Spleen (tissue), 7 donors: ENCODE measurements at regions not wholly inside any gene's neighbourhood (a gene's known extent, or its start where the extent isn't known, plus 50 kb on each side); places are given as distances from the start of the nearest gene placed in this dataset.

Source experiments
- POLR2AphosphoS5 ChIP-seq, 3 donors: sonication (generic); formaldehyde crosslinking; IDR thresholded peaks; one replicate each; pipeline ENCODE4 v1.5.1; 2017; ENCODE audit warnings: antibody characterized with exemption in 3 of 3
- TF ChIP-seq, protein P1 (sequence below), 11 experiments: fragments of 200-600 bp in 7 of 11; fragments of 450-650 bp in 4 of 11; sonication (generic) in 4 of 11; IDR thresholded peaks in 8 of 11; conservative IDR thresholded peaks in 3 of 11; 1 replicate in 7 of 11; 2 replicates in 4 of 11; pipeline versions ENCODE4 v1.4.0 to v1.8.0; 2016 to 2021; ENCODE audit warnings: antibody characterized with exemption in 11 of 11, inconsistent platforms in 4 of 11, mild to moderate bottlenecking in 1 of 11
- donor health status: DM: no; HTN: no; CAD: no; lungs with moderate emphysema.
- donor health status: DM: no; HTN: no; CAD: no.
- donor health status: DM: no; HTN: no; CAD: no.

DNA sequence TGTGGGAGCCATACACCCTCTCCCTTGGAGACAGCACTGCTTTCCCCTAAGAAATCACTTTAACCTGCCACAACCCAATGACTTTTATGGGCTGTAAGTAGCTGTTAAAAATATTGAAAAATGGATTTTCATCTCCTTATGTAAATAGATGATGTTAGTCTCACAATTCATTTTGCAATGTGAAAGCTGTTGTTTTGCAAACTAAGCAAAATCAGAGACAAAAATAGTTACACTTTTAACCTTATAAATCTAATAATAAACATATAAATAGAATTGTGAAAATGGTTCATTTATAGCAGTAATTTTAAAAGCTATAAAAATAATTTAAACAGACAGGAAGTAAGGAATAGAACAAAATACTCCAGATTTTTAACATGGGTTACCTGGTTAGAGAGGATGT is 268.8 kb upstream of the MAGI2 start:
- TF ChIP-seq, protein P1, sequence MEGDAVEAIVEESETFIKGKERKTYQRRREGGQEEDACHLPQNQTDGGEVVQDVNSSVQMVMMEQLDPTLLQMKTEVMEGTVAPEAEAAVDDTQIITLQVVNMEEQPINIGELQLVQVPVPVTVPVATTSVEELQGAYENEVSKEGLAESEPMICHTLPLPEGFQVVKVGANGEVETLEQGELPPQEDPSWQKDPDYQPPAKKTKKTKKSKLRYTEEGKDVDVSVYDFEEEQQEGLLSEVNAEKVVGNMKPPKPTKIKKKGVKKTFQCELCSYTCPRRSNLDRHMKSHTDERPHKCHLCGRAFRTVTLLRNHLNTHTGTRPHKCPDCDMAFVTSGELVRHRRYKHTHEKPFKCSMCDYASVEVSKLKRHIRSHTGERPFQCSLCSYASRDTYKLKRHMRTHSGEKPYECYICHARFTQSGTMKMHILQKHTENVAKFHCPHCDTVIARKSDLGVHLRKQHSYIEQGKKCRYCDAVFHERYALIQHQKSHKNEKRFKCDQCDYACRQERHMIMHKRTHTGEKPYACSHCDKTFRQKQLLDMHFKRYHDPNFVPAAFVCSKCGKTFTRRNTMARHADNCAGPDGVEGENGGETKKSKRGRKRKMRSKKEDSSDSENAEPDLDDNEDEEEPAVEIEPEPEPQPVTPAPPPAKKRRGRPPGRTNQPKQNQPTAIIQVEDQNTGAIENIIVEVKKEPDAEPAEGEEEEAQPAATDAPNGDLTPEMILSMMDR (IDR thresholded peaks at IDR 0.05 in 8 of 11, conservative IDR thresholded peaks at IDR 0.05 in 3 of 11), result no peak
- TF ChIP-seq POLR2AphosphoS5 (IDR thresholded peaks at IDR 0.05), result no peak
